ENCODE measurements at regions not wholly inside any gene's neighbourhood (a gene's known extent, or its start where the extent isn't known, plus 50 kb on each side); places are given as distances from the start of the nearest gene placed in this dataset.

GRCh38 chr20:39792334-39792733 is 830.2 kb downstream of the DHX35 start:
- in situ Hi-C loops (cut with MboI) = no loop called here
- no peak overlapping the region for H2AFZ ChIP-seq
- DNase-seq = no peak

GRCh38 chr20:39789411-39789810 is 827.3 kb downstream of the DHX35 start:
- H3K9me2 ChIP-seq (ENCODE audit: insufficient read depth) = peaks cover 3% of the 10 kb centered on the region; the same call in 1 of the 2 replicates
- no peaks in the 10 kb centered on the region for H3K36me3 ChIP-seq (ENCODE audit: low read depth)
- no peaks in the 10 kb centered on the region for H3F3A ChIP-seq (ENCODE audit: insufficient read depth)
- TF ChIP-seq EZH2phosphoT487 (IDR thresholded peaks at IDR 0.05; ENCODE audit: insufficient read depth, low read depth) (no peak), EZH2 (IDR thresholded peaks at IDR 0.05; ENCODE audit: insufficient read depth, poor library complexity, severe bottlenecking) (no peak)
- H3K9ac ChIP-seq = no peak overlapping the region
- H3K27me3 ChIP-seq (replicated peaks; ENCODE audit: insufficient read depth) = no peaks in the 10 kb centered on the region
- no peak for DNase-seq
- H3K27ac ChIP-seq = no peak overlapping the region
- WGBS, 2 experiments (ENCODE audit: low coverage in 1 of 2, low lambda C conversion rate in 2 of 2, missing lambda C conversion rate in 2 of 2) = 80 to 84% methylated on average over 3 of the region's 3 CpGs
- no peaks in the 10 kb centered on the region for H3K4me1 ChIP-seq (ENCODE audit: insufficient read depth)
- no peaks in the 10 kb centered on the region for H3K9me3 ChIP-seq (ENCODE audit: low read depth)
- no peak overlapping the region for H3K4me2 ChIP-seq (ENCODE audit: unreplicated experiment)
- no peaks in the 10 kb centered on the region for H3K79me2 ChIP-seq (ENCODE audit: insufficient read depth)
- in situ Hi-C loops (cut with MboI) = no loop called here
- no peaks in the 10 kb centered on the region for H4K20me1 ChIP-seq (ENCODE audit: insufficient read depth)
- no peak overlapping the region for H3K4me3 ChIP-seq
- H2AFZ ChIP-seq = no peak overlapping the region

More at GRCh38 chr20:39792334-39792733, 830.2 kb downstream of the DHX35 start:
- Histone ChIP-seq H3K79me2 (ENCODE audit: insufficient read depth) (no peaks in the 10 kb centered on the region), H3K4me1 (ENCODE audit: insufficient read depth) (peaks cover 9% of the 10 kb centered on the region; the same call in 1 of the 2 replicates), H3K9me2 (ENCODE audit: insufficient read depth) (peaks cover 3% of the 10 kb centered on the region; the same call in 1 of the 2 replicates), H3K27me3 (replicated peaks; ENCODE audit: insufficient read depth) (no peaks in the 10 kb centered on the region), H3K9ac (no peak overlapping the region), H3K4me3 (no peak overlapping the region), H3F3A (ENCODE audit: insufficient read depth) (0 out of 2 replicates have a peak, but pooled peaks cover 6% of the 10 kb centered on the region), H3K4me2 (ENCODE audit: unreplicated experiment) (no peak overlapping the region), H3K9me3 (ENCODE audit: low read depth) (no peaks in the 10 kb centered on the region), H4K20me1 (ENCODE audit: insufficient read depth) (no peaks in the 10 kb centered on the region), H3K27ac (no peak overlapping the region), H3K36me3 (ENCODE audit: low read depth) (no peaks in the 10 kb centered on the region)
- TF ChIP-seq EZH2phosphoT487 (IDR thresholded peaks at IDR 0.05; ENCODE audit: insufficient read depth, low read depth) (no peak), EZH2 (IDR thresholded peaks at IDR 0.05; ENCODE audit: insufficient read depth, poor library complexity, severe bottlenecking) (no peak)

- WGBS, 2 experiments (ENCODE audit: low coverage in 1 of 2, low lambda C conversion rate in 2 of 2, missing lambda C conversion rate in 2 of 2) = 59 to 63% methylated on average over 4 of the region's 4 CpGs
- H3K4me2 ChIP-seq (ENCODE audit: unreplicated experiment) = no peak overlapping the region
- no peak for DNase-seq
- no peaks in the 10 kb centered on the region for H3K27me3 ChIP-seq (replicated peaks; ENCODE audit: insufficient read depth)
- H3K9me3 ChIP-seq (ENCODE audit: low read depth) = no peaks in the 10 kb centered on the region
- no peak overlapping the region for H3K27ac ChIP-seq
- no peaks in the 10 kb centered on the region for H3K79me2 ChIP-seq (ENCODE audit: insufficient read depth)
- H3K4me1 ChIP-seq (ENCODE audit: insufficient read depth) = no peaks in the 10 kb centered on the region
- H3F3A ChIP-seq (ENCODE audit: insufficient read depth) = no peaks in the 10 kb centered on the region
- H3K36me3 ChIP-seq (ENCODE audit: low read depth) = no peaks in the 10 kb centered on the region
- in situ Hi-C loops (cut with MboI) = no loop called here
- no peak overlapping the region for H2AFZ ChIP-seq
- H3K4me3 ChIP-seq = no peak overlapping the region
- H3K9ac ChIP-seq = no peak overlapping the region
- no peaks in the 10 kb centered on the region for H4K20me1 ChIP-seq (ENCODE audit: insufficient read depth)
- TF ChIP-seq EZH2phosphoT487 (IDR thresholded peaks at IDR 0.05; ENCODE audit: insufficient read depth, low read depth) (no peak), EZH2 (IDR thresholded peaks at IDR 0.05; ENCODE audit: insufficient read depth, poor library complexity, severe bottlenecking) (no peak)
- peaks cover 3% of the 10 kb centered on the region; the same call in 1 of the 2 replicates for H3K9me2 ChIP-seq (ENCODE audit: insufficient read depth)
These were observed 823.2 kb downstream of the DHX35 start for GRCh38 chr20:39785252-39785917.

GRCh38 chr20:39784693-39785092 is 822.5 kb downstream of the DHX35 start:
- Histone ChIP-seq H3K79me2 (ENCODE audit: insufficient read depth) (no peaks in the 10 kb centered on the region), H3F3A (ENCODE audit: insufficient read depth) (no peaks in the 10 kb centered on the region), H3K27ac (no peak overlapping the region), H2AFZ (no peak overlapping the region), H3K36me3 (ENCODE audit: low read depth) (no peaks in the 10 kb centered on the region), H3K4me3 (no peak overlapping the region), H3K9ac (no peak overlapping the region), H3K4me2 (ENCODE audit: unreplicated experiment) (no peak overlapping the region), H4K20me1 (ENCODE audit: insufficient read depth) (no peaks in the 10 kb centered on the region), H3K9me2 (ENCODE audit: insufficient read depth) (peaks cover 3% of the 10 kb centered on the region; the same call in 1 of the 2 replicates), H3K4me1 (ENCODE audit: insufficient read depth) (no peaks in the 10 kb centered on the region), H3K9me3 (ENCODE audit: low read depth) (no peaks in the 10 kb centered on the region), H3K27me3 (replicated peaks; ENCODE audit: insufficient read depth) (no peaks in the 10 kb centered on the region)
- in situ Hi-C loops (cut with MboI) = no loop called here
- DNase-seq = no peak
- TF ChIP-seq EZH2phosphoT487 (IDR thresholded peaks at IDR 0.05; ENCODE audit: insufficient read depth, low read depth) (no peak), EZH2 (IDR thresholded peaks at IDR 0.05; ENCODE audit: insufficient read depth, poor library complexity, severe bottlenecking) (no peak)
- WGBS, 2 experiments (ENCODE audit: low coverage in 1 of 2, low lambda C conversion rate in 2 of 2, missing lambda C conversion rate in 2 of 2) = 57 to 74% methylated on average over 1 of the region's 1 CpG
